ENCODE measurements at regions not wholly inside any gene's neighbourhood (a gene's known extent, or its start where the extent isn't known, plus 50 kb on each side); places are given as distances from the start of the nearest gene placed in this dataset.

GRCh38 chr5:167626341-167627123 lies 664.9 kb upstream of the WWC1 start:
- TF ChIP-seq POLR2A (IDR thresholded peaks at IDR 0.05; ENCODE audit: low read length) (no peak), GATA1 (IDR thresholded peaks at IDR 0.05; ENCODE audit: low read depth, low read length) (no peak)
